Limb (tissue), 2 donors: ENCODE measurements at regions not wholly inside any gene's neighbourhood (a gene's known extent, or its start where the extent isn't known, plus 50 kb on each side); places are given as distances from the start of the nearest gene placed in this dataset.

Source experiments
- DNase-seq, 2 donors: peaks; one replicate each; pipeline ENCODE4 v3.0.0-alpha.2; 2016; ENCODE audit errors: extremely low spot score in 2 of 2

GRCh38 chr10:52440612-52441285 lies 126.7 kb downstream of the DKK1 start:
- no peak for DNase-seq

GRCh38 chr10:52442576-52442975 lies 128.5 kb downstream of the DKK1 start:
- no peak for DNase-seq

- no peak for DNase-seq
Observed at GRCh38 chr10:52443419-52444388, 129.6 kb downstream of the DKK1 start.

GRCh38 chr10:52446391-52446790 lies 132.3 kb downstream of the DKK1 start:
- no peak for DNase-seq

- no peak for DNase-seq
Observed at GRCh38 chr10:52447931-52448353, 133.9 kb downstream of the DKK1 start.

- DNase-seq: no peak
Observed at GRCh38 chr10:52450762-52451291, 136.7 kb downstream of the DKK1 start.

- DNase-seq: no peak
Observed at GRCh38 chr10:52451817-52452216, 137.7 kb downstream of the DKK1 start.

GRCh38 chr10:52452600-52453493 lies 138.8 kb downstream of the DKK1 start:
- no peak for DNase-seq

GRCh38 chr10:52453501-52453900 lies 139.4 kb downstream of the DKK1 start:
- no peak for DNase-seq

GRCh38 chr10:52454491-52454890 lies 140.4 kb downstream of the DKK1 start:
- no peak for DNase-seq

GRCh38 chr10:52455098-52455497 lies 141.0 kb downstream of the DKK1 start:
- no peak for DNase-seq

- no peak for DNase-seq
Observed at GRCh38 chr10:52459097-52459496, 145.0 kb downstream of the DKK1 start.

GRCh38 chr10:52463826-52464225 lies 149.7 kb downstream of the DKK1 start:
- DNase-seq: no peak

- DNase-seq: no peak
Observed at GRCh38 chr10:52464368-52465124, 150.5 kb downstream of the DKK1 start.

GRCh38 chr10:52465202-52465601 lies 151.1 kb downstream of the DKK1 start:
- no peak for DNase-seq

- no peak for DNase-seq
Observed at GRCh38 chr10:52466464-52466863, 152.4 kb downstream of the DKK1 start.

GRCh38 chr10:52469970-52470705 lies 156.1 kb downstream of the DKK1 start:
- DNase-seq: no peak

GRCh38 chr10:52472406-52473146 lies 158.5 kb downstream of the DKK1 start:
- DNase-seq: no peak

- no peak for DNase-seq
Observed at GRCh38 chr10:52474265-52474664, 160.2 kb downstream of the DKK1 start.
